SU-DHL-6 (cell line): ENCODE measurements at regions not wholly inside any gene's neighbourhood (a gene's known extent, or its start where the extent isn't known, plus 50 kb on each side); places are given as distances from the start of the nearest gene placed in this dataset.

Source experiments
- CTCF ChIP-seq: fragments of 200-600 bp; sonication (generic); IDR thresholded peaks from one replicate; pipeline ENCODE4 v1.5.1; 2017; ENCODE audit warnings: antibody characterized with exemption, mild to moderate bottlenecking, low read length, moderate library complexity; ENCODE audit not compliant: insufficient read depth, poor library complexity, severe bottlenecking
- EZH2phosphoT487 ChIP-seq: fragments of 200-600 bp; sonication (generic), shearing (Covaris generic); conservative IDR thresholded peaks from 2 replicates; pipeline ENCODE4 v1.6.1; 2018; ENCODE audit warnings: mild to moderate bottlenecking, antibody characterized with exemption, low read length, moderate library complexity, mixed read lengths

DNA sequence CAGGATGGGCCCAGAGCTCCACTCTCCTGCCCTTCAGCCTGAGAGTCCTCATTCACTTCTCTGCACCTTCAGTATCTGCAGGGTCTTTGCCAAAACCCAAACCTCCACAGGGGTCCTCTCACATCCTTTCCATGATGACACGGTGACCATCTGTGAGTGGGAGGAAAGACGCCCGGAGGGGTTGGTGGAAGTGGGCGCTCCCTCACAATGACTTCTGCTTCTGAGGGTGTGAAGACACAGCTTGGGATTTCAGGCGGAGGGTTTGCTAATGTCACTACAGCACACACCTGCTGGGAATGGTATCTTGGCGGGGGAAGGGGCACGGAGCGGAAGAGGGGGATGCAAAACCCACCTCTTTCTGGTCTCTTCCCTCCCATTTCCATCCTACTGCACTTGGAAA, 115.1 kb upstream of the SDK2 start:
- TF ChIP-seq CTCF = no peak
- no peak for TF ChIP-seq EZH2phosphoT487
